RCC 7860 (cell line): ENCODE measurements at regions not wholly inside any gene's neighbourhood (a gene's known extent, or its start where the extent isn't known, plus 50 kb on each side); places are given as distances from the start of the nearest gene placed in this dataset.

ENCODE experiments used
- DNase-seq: peaks from one replicate; pipeline ENCODE4 v3.0.0-alpha.2; 2015; ENCODE audit warnings: low spot score
- FAIRE-seq: peaks from 2 replicates; lab custom pipeline; 2012; peaks lifted over from hg19 to GRCh38; lab: Jason Lieb, UNC

GRCh38 chr2:16008331-16008850 lies 68.0 kb downstream of the MYCN start:
- no peak for FAIRE-seq
- no peak for DNase-seq

GRCh38 chr2:16007167-16007934 lies 67.0 kb downstream of the MYCN start:
- FAIRE-seq (no peak), DNase-seq (no peak)

DNA sequence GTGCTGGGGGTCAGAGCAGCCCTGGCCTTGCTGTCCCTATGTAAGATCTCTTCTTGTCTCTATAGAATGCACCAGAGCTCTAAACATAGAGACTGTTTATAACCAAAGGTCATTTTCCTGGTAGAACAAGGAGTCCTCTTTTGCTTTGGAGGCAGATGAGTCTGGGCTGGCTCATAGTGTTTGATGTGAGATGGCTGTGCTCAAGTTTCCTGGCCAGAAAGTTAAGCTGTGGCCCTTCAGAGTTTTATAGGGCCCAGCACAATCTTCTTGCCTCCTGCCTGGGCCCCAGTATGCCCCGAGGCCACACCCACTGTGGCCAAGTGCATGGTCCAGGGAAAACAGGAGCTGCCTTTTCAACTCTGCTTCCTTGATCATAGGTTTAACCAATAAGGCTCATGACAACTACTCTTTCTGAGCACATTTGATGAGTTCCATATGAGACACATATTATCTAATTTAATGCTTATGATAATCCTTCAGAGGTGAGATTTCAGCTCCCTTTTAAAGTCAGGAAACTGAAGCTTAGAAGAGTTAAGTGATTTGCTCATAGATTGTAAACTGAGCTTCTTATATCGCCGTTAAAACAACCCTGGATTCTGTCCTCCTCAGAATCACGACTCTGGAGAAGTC lies 66.3 kb downstream of the MYCN start:
- FAIRE-seq: no peak
- no peak for DNase-seq

DNA sequence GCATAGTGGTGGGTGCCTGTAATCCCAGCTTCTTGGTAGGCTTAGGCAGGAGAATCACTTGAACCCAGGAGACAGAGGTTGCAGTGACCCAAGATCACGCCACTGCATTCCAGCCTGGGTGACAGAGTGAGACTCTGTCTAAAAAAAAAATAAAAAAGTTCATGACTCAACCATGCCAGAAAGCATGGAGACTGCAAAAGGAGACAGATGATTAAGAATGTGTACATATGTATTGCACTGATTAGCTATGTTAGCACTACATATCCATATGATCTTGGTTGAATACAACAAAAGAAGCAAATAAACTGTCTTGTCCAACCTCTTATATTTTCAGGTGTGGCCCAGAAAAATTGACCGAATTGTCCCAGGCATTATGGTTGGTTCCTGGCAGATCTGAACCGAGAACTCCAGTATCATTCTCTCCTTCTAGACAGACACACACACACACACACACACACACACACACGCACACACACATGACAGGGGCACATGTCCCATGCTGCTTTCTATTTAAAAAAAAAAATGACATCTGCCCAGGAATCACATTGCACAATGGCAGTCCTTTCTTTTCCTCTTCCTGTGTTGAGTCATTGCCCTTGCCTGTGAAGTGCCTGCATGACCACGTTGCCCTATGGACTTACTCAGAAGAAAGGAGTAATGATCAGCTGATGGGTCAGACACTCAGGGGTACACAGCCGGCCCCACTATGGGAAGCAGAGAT lies 65.6 kb downstream of the MYCN start:
- no peak for FAIRE-seq
- no peak for DNase-seq

DNA sequence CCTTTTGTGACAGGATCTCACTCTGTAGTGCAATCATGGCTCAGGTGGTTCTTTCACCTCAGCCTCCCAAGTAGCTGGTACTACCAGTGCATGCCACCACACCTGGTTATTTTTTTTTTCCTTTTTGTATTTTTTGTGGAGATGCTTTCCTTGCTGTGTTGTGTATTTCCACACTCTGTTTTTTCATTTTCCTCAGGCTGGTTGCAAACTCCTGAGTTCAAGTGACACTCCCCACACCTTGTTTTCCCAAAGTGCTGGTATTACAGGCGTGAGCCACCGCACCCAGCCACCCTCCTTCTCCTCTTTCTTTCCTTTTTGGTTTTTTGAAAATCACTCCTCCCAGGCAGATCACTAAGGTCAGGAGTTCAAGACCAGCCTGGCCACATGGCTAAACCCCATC lies 65.0 kb downstream of the MYCN start:
- DNase-seq (no peak), FAIRE-seq (no peak)

DNA sequence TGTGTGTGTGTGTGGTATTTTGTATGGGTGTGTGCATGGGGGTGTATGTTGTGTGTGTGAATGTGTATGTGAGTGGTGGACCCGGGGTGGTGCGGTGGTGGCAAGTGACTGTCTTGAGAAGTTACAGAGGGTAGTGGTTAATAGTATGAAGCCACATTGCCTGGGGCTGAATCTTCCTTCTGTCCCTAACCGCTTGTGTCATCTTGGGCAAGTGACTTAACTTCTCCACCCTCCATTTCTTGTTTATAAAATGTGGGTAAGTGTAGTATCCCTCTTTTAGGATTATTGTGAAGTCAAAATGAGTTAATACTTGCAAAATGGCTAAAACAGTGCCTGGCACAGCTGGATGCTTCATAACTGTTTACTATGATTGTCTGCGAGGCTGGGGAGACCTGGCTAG lies 63.5 kb downstream of the MYCN start:
- DNase-seq: no peak
- FAIRE-seq: no peak

GRCh38 chr2:16003152-16003551 lies 62.8 kb downstream of the MYCN start:
- FAIRE-seq: no peak
- no peak for DNase-seq

DNA sequence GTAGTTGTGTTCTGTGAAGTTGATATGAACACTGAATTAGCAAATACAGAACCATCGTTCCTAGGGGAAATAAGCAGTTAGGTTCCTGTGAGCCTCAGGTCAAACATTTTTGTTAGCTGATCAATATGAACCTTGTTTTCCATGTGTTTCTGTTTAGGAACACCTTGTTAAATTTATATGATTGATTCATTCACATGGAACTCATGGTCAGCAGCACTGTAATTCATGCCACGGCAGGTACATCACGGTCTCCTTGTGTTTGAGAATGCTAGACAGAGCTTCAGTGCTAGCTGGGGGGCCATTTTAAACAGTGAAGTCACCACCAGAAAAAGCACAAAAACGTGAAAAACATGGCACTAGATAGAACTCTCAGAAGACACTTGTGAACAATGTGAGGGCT lies 62.2 kb downstream of the MYCN start:
- no peak for DNase-seq

DNA sequence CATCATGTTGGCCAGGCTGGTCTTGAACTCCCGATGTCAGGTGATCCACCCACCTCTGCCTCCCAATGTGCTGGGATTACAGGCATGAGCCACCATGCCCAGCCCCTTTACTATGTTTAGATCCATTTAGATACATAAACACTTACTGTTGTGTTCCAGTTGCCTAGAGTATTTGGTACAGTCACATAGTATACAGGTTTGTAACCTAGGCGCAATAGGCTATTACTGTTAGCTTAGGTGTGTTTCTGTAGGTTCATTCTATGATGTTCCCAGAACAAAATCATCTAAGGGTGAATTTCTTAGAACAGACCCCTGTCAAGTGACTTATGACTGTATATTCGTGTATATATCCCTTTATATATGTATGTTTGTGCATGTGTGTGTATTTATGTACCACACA lies 61.8 kb downstream of the MYCN start:
- DNase-seq (no peak), FAIRE-seq (no peak)

More for the DNA sequence above, 62.2 kb downstream of the MYCN start:
- FAIRE-seq: no peak

GRCh38 chr2:16000642-16001041 lies 60.3 kb downstream of the MYCN start:
- FAIRE-seq: no peak
- no peak for DNase-seq

DNA sequence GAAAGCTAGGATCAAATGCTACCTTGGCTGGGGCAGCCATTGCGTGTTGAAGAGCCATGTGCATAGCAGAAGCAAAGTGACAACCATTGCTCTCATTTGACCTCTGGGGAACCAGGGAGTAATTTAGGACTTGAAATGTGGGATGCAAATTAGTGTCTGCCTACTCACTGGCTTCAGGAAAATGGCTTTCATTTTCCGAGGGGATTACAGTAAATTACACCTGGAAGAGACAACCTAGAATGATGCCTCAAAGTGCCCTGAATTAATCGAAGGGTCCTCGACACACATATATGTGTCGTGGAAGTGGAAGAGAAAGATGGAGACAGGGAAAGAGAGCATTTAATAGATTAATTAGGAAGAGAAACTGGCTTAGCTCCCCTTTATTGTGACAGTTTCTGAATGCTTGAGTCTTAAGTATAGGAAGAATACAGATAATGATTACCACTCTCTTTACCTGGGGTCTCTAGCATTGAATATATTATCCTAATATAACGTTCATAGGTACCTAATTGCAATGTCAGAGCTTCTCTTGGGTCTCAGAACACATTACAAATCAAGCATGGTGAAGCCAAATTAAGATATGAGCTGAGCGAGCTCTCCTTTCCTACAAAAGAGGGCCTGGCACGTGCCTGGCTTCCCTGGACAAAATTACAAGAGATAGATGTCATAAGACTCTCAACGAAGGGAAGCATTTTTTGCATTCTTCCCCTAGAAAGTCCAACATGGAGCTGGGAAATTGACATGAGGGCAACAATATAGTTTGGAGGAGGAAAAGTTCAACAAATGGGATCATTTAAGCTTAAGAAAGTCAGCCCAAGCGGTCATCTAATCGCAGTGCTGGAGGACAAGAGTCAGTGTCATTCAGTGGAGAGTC lies 59.5 kb downstream of the MYCN start:
- no peak for DNase-seq
- no peak for FAIRE-seq

DNA sequence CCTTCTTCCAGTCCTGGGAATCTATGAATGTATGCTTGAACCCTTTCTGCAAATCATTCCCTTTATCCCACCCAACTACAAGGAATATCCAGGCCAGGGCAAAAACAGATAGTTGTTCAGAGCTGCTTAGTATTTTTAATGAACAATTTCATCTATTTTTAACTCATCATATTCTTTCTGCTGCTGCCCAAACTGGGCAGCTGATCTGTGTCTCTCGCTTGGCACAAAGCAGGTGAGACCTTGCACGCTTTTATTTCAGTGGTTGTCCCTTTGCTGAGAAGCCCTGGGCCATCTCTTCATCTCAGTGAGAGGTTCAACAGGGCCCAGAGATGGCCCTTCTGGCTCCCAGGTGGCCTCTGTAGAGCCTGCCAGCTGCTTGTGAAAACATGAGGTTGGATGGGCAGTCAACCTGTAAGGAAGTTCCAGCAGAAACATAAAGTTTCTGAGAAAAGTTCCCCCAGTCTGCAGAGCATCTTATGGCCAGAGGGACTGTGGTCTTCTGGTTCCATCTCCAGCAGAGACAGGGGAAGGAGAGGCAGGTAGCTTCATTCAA lies 57.5 kb downstream of the MYCN start:
- FAIRE-seq: no peak
- no peak for DNase-seq

DNA sequence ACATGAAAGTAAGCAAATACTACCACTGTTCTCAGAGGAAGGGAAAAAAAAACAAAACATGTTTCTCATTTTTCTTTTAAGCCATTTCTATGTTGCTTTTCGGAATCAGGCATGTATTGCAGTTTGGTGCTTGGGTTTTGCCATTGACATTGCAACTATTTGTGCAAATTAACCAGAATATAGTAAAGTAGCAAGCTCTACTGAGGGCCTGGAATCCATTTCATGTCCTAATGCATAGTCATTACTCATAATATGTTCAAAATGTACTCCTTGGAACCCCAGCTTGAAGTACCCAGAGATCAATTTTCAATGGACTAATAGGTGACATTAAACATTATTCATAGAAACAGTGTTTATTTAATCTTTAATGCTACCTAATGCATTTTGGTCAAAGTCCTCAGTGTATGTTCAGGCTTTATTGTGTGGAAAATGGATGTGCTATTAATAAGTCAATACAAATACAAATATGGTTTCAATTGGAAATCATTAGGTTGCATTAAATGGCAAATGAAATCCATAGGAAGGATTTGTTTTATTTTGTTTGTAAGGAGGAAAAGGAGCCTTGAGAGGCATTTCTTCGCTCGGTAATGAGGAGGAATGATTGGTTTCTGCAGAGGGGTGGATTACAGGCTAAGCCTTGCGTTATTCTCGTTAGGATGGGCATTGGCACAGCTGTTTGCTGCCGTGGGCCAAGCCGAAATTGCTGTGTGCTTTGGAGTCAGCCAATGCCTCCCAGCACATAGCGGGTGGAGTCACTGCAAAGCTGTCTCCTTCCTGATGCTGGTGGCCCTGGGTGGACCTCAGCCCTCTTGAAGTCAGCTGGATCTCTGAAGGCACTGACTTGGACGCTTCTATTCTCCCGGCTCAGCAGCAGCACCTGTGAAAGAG lies 56.4 kb downstream of the MYCN start:
- no peak for FAIRE-seq
- DNase-seq: no peak
